Endothelial cell (in vitro differentiated cells): ENCODE measurements at regions not wholly inside any gene's neighbourhood (a gene's known extent, or its start where the extent isn't known, plus 50 kb on each side); places are given as distances from the start of the nearest gene placed in this dataset.

Experiments used
- DNase-seq: peaks from one replicate; pipeline ENCODE4 v3.0.0; 2021; ENCODE audit warnings: low spot score
- H3K27ac Mint-ChIP-seq: one replicate; pipeline ENCODE4 v1.8.0; 2021; ENCODE audit warnings: mixed read lengths, inconsistent platforms; ENCODE audit not compliant: unreplicated experiment
- H3K27me3 Mint-ChIP-seq: one replicate; pipeline ENCODE4 v1.8.0; 2021; ENCODE audit warnings: mild to moderate bottlenecking, moderate library complexity, mixed read lengths, inconsistent platforms; ENCODE audit not compliant: unreplicated experiment
- H3K36me3 Mint-ChIP-seq: one replicate; pipeline ENCODE4 v1.8.0; 2021; ENCODE audit warnings: mild to moderate bottlenecking, low read depth, mixed read lengths, inconsistent platforms; ENCODE audit not compliant: unreplicated experiment
- H3K4me1 Mint-ChIP-seq: one replicate; pipeline ENCODE4 v1.8.0; 2021; ENCODE audit warnings: mild to moderate bottlenecking, mixed read lengths, inconsistent platforms; ENCODE audit not compliant: unreplicated experiment
- H3K4me3 Mint-ChIP-seq: one replicate; pipeline ENCODE4 v1.8.0; 2021; ENCODE audit warnings: mild to moderate bottlenecking, mixed read lengths, inconsistent platforms; ENCODE audit not compliant: unreplicated experiment
- H3K9me3 Mint-ChIP-seq: one replicate; pipeline ENCODE4 v1.8.0; 2021; ENCODE audit warnings: mixed read lengths, inconsistent platforms; ENCODE audit not compliant: unreplicated experiment
- TF ChIP-seq, protein P1 (sequence below): fragments of 200-600 bp; sonication (generic); IDR thresholded peaks from one replicate; pipeline ENCODE4 v1.5.0; 2021; ENCODE audit warnings: antibody characterized with exemption; ENCODE audit not compliant: unreplicated experiment

GRCh38 chr6:19524366-19525186 lies 312.6 kb upstream of the ID4 start:
- Mint-ChIP-seq H3K36me3 (no peaks in the 10 kb centered on the region), H3K27me3 (no peaks in the 10 kb centered on the region), H3K4me3 (no peak overlapping the region), H3K27ac (no peak overlapping the region), H3K9me3 (no peaks in the 10 kb centered on the region), H3K4me1 (no peaks in the 10 kb centered on the region)
- TF ChIP-seq, protein P1, sequence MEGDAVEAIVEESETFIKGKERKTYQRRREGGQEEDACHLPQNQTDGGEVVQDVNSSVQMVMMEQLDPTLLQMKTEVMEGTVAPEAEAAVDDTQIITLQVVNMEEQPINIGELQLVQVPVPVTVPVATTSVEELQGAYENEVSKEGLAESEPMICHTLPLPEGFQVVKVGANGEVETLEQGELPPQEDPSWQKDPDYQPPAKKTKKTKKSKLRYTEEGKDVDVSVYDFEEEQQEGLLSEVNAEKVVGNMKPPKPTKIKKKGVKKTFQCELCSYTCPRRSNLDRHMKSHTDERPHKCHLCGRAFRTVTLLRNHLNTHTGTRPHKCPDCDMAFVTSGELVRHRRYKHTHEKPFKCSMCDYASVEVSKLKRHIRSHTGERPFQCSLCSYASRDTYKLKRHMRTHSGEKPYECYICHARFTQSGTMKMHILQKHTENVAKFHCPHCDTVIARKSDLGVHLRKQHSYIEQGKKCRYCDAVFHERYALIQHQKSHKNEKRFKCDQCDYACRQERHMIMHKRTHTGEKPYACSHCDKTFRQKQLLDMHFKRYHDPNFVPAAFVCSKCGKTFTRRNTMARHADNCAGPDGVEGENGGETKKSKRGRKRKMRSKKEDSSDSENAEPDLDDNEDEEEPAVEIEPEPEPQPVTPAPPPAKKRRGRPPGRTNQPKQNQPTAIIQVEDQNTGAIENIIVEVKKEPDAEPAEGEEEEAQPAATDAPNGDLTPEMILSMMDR, result no peak
- DNase-seq, result no peak

- TF ChIP-seq, protein P1, result no peak
- Mint-ChIP-seq H3K4me3 (no peak overlapping the region), H3K9me3 (no peaks in the 10 kb centered on the region), H3K27me3 (no peaks in the 10 kb centered on the region), H3K36me3 (no peaks in the 10 kb centered on the region), H3K4me1 (no peaks in the 10 kb centered on the region), H3K27ac (no peak overlapping the region)
- DNase-seq, result no peak
These were observed 311.5 kb upstream of the ID4 start for GRCh38 chr6:19525673-19526072.

DNA sequence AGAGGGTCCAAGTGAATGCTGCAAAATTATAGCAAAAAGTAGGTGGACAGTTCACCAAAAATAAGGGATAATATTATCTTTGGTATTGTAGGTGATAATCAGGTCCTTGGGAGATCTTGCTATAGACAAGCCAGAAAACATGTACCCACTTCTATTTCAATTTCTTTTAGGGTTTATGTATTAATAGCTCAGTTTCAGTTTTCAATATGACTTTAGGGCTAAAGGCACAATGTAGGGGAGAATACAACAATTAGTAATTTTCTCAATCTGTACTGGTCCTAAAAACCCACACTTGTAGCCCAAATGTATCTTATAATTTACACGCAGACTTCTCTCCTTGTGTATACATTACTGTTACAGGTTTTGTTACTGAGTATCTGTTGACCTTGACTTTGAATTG lies 307.0 kb upstream of the ID4 start:
- Mint-ChIP-seq H3K4me1 (no peaks in the 10 kb centered on the region), H3K36me3 (no peaks in the 10 kb centered on the region), H3K27me3 (no peaks in the 10 kb centered on the region), H3K27ac (no peak overlapping the region), H3K4me3 (no peak overlapping the region), H3K9me3 (no peaks in the 10 kb centered on the region)
- DNase-seq, result no peak
- TF ChIP-seq, protein P1, result no peak

GRCh38 chr6:19535351-19535750 lies 301.8 kb upstream of the ID4 start:
- Mint-ChIP-seq H3K4me1 (no peaks in the 10 kb centered on the region), H3K27me3 (no peaks in the 10 kb centered on the region), H3K27ac (no peak overlapping the region), H3K36me3 (no peaks in the 10 kb centered on the region), H3K9me3 (no peaks in the 10 kb centered on the region), H3K4me3 (no peak overlapping the region)
- DNase-seq, result no peak
- TF ChIP-seq, protein P1, result no peak

DNA sequence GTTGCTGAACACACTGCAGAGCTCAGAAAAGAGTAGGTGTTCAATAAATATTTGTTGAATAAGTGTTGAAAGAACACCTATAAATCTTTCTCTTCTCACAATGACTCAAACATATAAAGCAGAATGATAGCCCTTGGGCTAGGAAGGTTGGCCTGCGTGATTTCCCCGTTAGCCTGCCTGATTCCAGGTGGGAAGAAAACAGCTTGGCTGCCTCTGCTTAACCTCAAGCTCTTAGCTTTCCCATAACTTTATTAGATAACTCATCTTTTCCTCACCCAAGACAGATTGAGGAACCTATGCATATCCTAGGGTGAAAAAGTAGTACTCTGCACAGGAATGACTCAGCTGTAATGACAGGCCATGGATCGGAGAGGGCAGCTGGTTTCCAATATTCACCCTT lies 300.3 kb upstream of the ID4 start:
- Mint-ChIP-seq H3K4me3 (no peak overlapping the region), H3K36me3 (no peaks in the 10 kb centered on the region), H3K4me1 (no peaks in the 10 kb centered on the region), H3K9me3 (no peaks in the 10 kb centered on the region), H3K27ac (no peak overlapping the region), H3K27me3 (no peaks in the 10 kb centered on the region)
- TF ChIP-seq, protein P1, result no peak
- DNase-seq, result no peak
